CD4-positive, alpha-beta T cell treated with Interleukin-12 subunit alpha and Interleukin-12 subunit beta, for 1 hour (primary cell): ENCODE measurements at regions not wholly inside any gene's neighbourhood (a gene's known extent, or its start where the extent isn't known, plus 50 kb on each side); places are given as distances from the start of the nearest gene placed in this dataset.

Experiments used
- DNase-seq: peaks from one replicate; pipeline ENCODE4 v3.0.0-alpha.2; 2020

- no peak for DNase-seq
Observed at GRCh38 chr4:100716416-100716815, 198.6 kb upstream of the EMCN start.

GRCh38 chr4:100708776-100709175 lies 191.0 kb upstream of the EMCN start:
- no peak for DNase-seq

- no peak for DNase-seq
Observed at GRCh38 chr4:100707786-100708185, 190.0 kb upstream of the EMCN start.

- DNase-seq: no peak
Observed at GRCh38 chr4:100696531-100696930, 178.7 kb upstream of the EMCN start.

- no peak for DNase-seq
Observed at GRCh38 chr4:100695871-100696270, 178.0 kb upstream of the EMCN start.

- no peak for DNase-seq
Observed at GRCh38 chr4:100695039-100695654, 177.3 kb upstream of the EMCN start.

GRCh38 chr4:100694467-100694866 lies 176.6 kb upstream of the EMCN start:
- DNase-seq: no peak

GRCh38 chr4:100690812-100691211 lies 173.0 kb upstream of the EMCN start:
- DNase-seq: no peak

- no peak for DNase-seq
Observed at GRCh38 chr4:100688368-100688767, 170.5 kb upstream of the EMCN start.

GRCh38 chr4:100682477-100683218 lies 164.8 kb upstream of the EMCN start:
- no peak for DNase-seq

GRCh38 chr4:100681289-100681688 lies 163.5 kb upstream of the EMCN start:
- no peak for DNase-seq

- DNase-seq: no peak
Observed at GRCh38 chr4:100679926-100680325, 162.1 kb upstream of the EMCN start.

- no peak for DNase-seq
Observed at GRCh38 chr4:100674976-100675375, 157.2 kb upstream of the EMCN start.

GRCh38 chr4:100657187-100657586 lies 139.4 kb upstream of the EMCN start:
- DNase-seq: no peak

GRCh38 chr4:100651499-100652175 lies 133.8 kb upstream of the EMCN start:
- DNase-seq: no peak

GRCh38 chr4:100649417-100649816 lies 131.6 kb upstream of the EMCN start:
- DNase-seq: no peak

GRCh38 chr4:100644150-100644549 lies 126.3 kb upstream of the EMCN start:
- no peak for DNase-seq

- no peak for DNase-seq
Observed at GRCh38 chr4:100641336-100641735, 123.5 kb upstream of the EMCN start.

- no peak for DNase-seq
Observed at GRCh38 chr4:100635899-100636298, 118.1 kb upstream of the EMCN start.

- no peak for DNase-seq
Observed at GRCh38 chr4:100633269-100633668, 115.4 kb upstream of the EMCN start.

GRCh38 chr4:100632163-100632562 lies 114.3 kb upstream of the EMCN start:
- DNase-seq: no peak

GRCh38 chr4:100631281-100631968 lies 113.6 kb upstream of the EMCN start:
- no peak for DNase-seq

- DNase-seq: no peak
Observed at GRCh38 chr4:100630341-100630740, 112.5 kb upstream of the EMCN start.

GRCh38 chr4:100609810-100610209 lies 92.0 kb upstream of the EMCN start:
- DNase-seq: no peak
